ENCODE measurements at regions not wholly inside any gene's neighbourhood (a gene's known extent, or its start where the extent isn't known, plus 50 kb on each side); places are given as distances from the start of the nearest gene placed in this dataset.
"Not testable (repeated sequence)": the region's sequence is repeated elsewhere in the genome, so short reads cannot be mapped to it uniquely, and the experiment has no call there.

GRCh38 chr22:33985506-33985905, 65.2 kb upstream of the LARGE1 start:
- DNase-seq = no peak
- H3K27ac ChIP-seq = no peak overlapping the region
- H3K36me3 ChIP-seq = no peaks in the 10 kb centered on the region
- TF ChIP-seq CTCF (IDR thresholded peaks at IDR 0.05; ENCODE audit: low read depth, low read length) = no peak
- H3K9me3 ChIP-seq (ENCODE audit: severe bottlenecking) = no peaks in the 10 kb centered on the region
- no peaks in the 10 kb centered on the region for H3K27me3 ChIP-seq (ENCODE audit: insufficient read depth, low read depth, severe bottlenecking)
- H3K4me3 ChIP-seq (ENCODE audit: low read depth, low read length) = no peak overlapping the region

GRCh38 chr22:33986167-33986771, 66.0 kb upstream of the LARGE1 start:
- H3K4me3 ChIP-seq (ENCODE audit: low read depth, low read length) = no peak overlapping the region
- no peak overlapping the region for H3K27ac ChIP-seq
- no peak for DNase-seq
- no peak for TF ChIP-seq CTCF (IDR thresholded peaks at IDR 0.05; ENCODE audit: low read depth, low read length)
- H3K27me3 ChIP-seq (ENCODE audit: insufficient read depth, low read depth, severe bottlenecking) = no peaks in the 10 kb centered on the region
- no peaks in the 10 kb centered on the region for H3K36me3 ChIP-seq
- H3K9me3 ChIP-seq (ENCODE audit: severe bottlenecking) = no peaks in the 10 kb centered on the region

- H3K4me3 ChIP-seq (ENCODE audit: low read depth, low read length) = no peak overlapping the region
- H3K27ac ChIP-seq = no peak overlapping the region
- H3K36me3 ChIP-seq = no peaks in the 10 kb centered on the region
- no peak for TF ChIP-seq CTCF (IDR thresholded peaks at IDR 0.05; ENCODE audit: low read depth, low read length)
- H3K27me3 ChIP-seq (ENCODE audit: insufficient read depth, low read depth, severe bottlenecking) = no peaks in the 10 kb centered on the region
- no peaks in the 10 kb centered on the region for H3K9me3 ChIP-seq (ENCODE audit: severe bottlenecking)
- no peak for DNase-seq
Measured at GRCh38 chr22:33986954-33987353, 66.7 kb upstream of the LARGE1 start.

GRCh38 chr22:33989263-33989662, 69.0 kb upstream of the LARGE1 start:
- DNase-seq; H3K4me3 ChIP-seq (ENCODE audit: low read depth, low read length); H3K27ac ChIP-seq; H3K9me3 ChIP-seq (ENCODE audit: severe bottlenecking); H3K27me3 ChIP-seq (ENCODE audit: insufficient read depth, low read depth, severe bottlenecking); H3K36me3 ChIP-seq: not testable (repeated sequence)

GRCh38 chr22:33991620-33992019, 71.3 kb upstream of the LARGE1 start:
- H3K27me3 ChIP-seq (ENCODE audit: insufficient read depth, low read depth, severe bottlenecking) = no peaks in the 10 kb centered on the region
- TF ChIP-seq CTCF (IDR thresholded peaks at IDR 0.05; ENCODE audit: low read depth, low read length) = no peak
- H3K27ac ChIP-seq = no peak overlapping the region
- H3K4me3 ChIP-seq (ENCODE audit: low read depth, low read length) = no peak overlapping the region
- no peak for DNase-seq
- H3K9me3 ChIP-seq (ENCODE audit: severe bottlenecking) = no peaks in the 10 kb centered on the region
- no peaks in the 10 kb centered on the region for H3K36me3 ChIP-seq

- H3K36me3 ChIP-seq = no peaks in the 10 kb centered on the region
- no peak for DNase-seq
- no peak overlapping the region for H3K4me3 ChIP-seq (ENCODE audit: low read depth, low read length)
- no peak for TF ChIP-seq CTCF (IDR thresholded peaks at IDR 0.05; ENCODE audit: low read depth, low read length)
- no peaks in the 10 kb centered on the region for H3K9me3 ChIP-seq (ENCODE audit: severe bottlenecking)
- no peak overlapping the region for H3K27ac ChIP-seq
- H3K27me3 ChIP-seq (ENCODE audit: insufficient read depth, low read depth, severe bottlenecking) = no peaks in the 10 kb centered on the region
Measured at GRCh38 chr22:33996824-33997223, 76.5 kb upstream of the LARGE1 start.

Measured in WERI-Rb-1 (cell line).